Neural progenitor cell (in vitro differentiated cells): ENCODE measurements at regions not wholly inside any gene's neighbourhood (a gene's known extent, or its start where the extent isn't known, plus 50 kb on each side); places are given as distances from the start of the nearest gene placed in this dataset.

Source experiments
- EZH2 ChIP-seq: fragments of 200-600 bp; sonication (generic); IDR thresholded peaks from 2 replicates; pipeline ENCODE4 v1.6.1; 2017; ENCODE audit warnings: antibody characterized with exemption, mild to moderate bottlenecking, moderate library complexity
- EZH2phosphoT487 ChIP-seq: fragments of 200-600 bp; sonication (generic); IDR thresholded peaks from 2 replicates; pipeline ENCODE4 v1.6.1; 2017; ENCODE audit warnings: antibody characterized with exemption
- TF ChIP-seq, protein P1 (sequence below): fragments of 200-600 bp; sonication (generic); IDR thresholded peaks from 2 replicates; pipeline ENCODE4 v1.5.1; 2017; ENCODE audit warnings: antibody characterized with exemption, mild to moderate bottlenecking

DNA sequence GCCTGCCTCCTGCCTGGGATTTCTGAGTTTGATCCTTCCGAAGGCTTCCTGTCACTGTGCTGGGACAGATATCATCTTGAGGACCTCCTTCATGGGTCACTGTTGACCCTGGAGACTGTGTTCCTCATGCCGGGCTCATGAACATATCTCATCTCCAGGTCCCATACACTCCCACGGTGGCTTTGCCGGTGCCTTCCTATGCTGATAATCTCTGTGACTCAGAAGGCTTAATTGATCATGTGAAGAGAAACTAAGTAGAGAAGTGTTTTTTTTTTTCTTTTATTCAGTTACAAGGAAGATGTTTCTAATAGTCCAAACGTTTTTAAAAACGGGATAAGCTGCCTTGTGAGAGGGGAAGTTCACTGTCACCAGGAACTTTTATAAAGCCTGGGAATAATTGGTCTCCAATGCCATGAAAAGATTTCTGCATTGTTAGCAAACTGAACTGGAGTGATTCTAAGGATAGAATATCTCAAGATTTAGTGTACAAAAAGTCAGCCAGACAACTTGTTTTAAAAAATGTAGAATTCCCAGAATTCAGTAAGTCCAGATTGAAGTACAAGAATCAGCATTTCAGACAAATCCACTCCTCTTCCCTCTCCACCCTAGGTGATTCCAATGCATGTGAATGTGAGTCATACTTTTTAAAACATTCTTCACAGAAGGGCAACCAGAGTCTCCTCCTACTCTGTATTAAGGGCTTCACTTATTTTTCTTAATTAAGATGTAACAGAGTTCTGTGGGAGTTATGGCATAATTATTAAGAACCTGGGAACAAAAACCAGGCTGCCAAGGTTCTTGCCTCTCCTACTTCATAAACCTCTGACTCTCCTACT, 139.8 kb upstream of the LGR5 start:
- TF ChIP-seq, protein P1, sequence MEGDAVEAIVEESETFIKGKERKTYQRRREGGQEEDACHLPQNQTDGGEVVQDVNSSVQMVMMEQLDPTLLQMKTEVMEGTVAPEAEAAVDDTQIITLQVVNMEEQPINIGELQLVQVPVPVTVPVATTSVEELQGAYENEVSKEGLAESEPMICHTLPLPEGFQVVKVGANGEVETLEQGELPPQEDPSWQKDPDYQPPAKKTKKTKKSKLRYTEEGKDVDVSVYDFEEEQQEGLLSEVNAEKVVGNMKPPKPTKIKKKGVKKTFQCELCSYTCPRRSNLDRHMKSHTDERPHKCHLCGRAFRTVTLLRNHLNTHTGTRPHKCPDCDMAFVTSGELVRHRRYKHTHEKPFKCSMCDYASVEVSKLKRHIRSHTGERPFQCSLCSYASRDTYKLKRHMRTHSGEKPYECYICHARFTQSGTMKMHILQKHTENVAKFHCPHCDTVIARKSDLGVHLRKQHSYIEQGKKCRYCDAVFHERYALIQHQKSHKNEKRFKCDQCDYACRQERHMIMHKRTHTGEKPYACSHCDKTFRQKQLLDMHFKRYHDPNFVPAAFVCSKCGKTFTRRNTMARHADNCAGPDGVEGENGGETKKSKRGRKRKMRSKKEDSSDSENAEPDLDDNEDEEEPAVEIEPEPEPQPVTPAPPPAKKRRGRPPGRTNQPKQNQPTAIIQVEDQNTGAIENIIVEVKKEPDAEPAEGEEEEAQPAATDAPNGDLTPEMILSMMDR: no peak
- TF ChIP-seq EZH2 (no peak), EZH2phosphoT487 (no peak)
